NCI-H526 treated with DMSO at 0.1 percent for 48 hours (cell line): ENCODE measurements at regions not wholly inside any gene's neighbourhood (a gene's known extent, or its start where the extent isn't known, plus 50 kb on each side); places are given as distances from the start of the nearest gene placed in this dataset.
A peak's percentile ranks its signal among the peaks of the same experiment; 100 is the strongest.

ENCODE experiments used
- DNase-seq: peaks from one replicate; lab custom pipeline; 2025; lab: John Stamatoyannopoulos, UW

DNA sequence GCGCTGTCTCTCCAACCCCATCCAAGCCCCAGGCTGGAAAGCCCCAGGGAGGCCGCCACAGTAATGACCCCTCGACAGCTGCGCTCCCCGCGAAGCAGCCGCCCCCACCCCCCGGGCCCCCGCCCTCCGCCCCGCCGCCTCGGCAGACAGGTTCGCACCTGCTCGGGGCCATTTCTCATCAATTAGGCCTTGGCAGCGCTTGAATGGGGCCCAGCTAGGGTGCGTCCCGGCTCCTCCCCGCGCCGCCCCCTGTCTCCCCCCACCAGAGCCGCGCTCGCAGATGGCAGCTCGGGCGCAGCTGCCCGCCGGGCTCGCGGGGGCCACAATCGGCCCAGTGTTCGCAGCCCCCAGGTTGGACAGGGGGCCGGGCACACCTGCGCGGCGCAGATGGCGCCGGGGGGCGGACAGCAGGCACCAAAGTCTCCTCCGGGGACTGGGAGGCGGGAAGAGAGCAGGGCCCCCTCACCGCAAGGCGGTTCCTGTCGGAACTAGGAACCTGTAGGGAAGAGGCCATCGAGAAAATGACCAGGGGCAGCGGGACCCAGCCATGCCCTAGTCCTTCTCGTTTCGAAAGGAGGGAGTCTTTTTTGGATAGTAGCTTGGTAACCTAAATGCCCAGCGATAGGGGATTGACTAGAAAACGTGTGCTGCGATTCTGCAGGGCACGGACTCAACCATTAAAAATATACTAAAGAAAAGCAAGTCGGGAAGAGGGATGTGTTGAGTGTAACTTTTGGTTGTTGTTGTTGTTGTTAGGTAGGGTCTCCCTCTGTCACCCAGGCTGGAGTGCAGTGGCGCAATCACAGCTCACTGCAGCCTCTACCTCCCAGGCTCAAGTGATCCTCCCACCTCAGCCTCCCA, 83.2 kb upstream of the EYA2 start:
- DNase-seq: peak; percentile 65

- peak; percentile 34 for DNase-seq
Observed at GRCh38 chr20:46814366-46815232, 80.0 kb upstream of the EYA2 start.

DNA sequence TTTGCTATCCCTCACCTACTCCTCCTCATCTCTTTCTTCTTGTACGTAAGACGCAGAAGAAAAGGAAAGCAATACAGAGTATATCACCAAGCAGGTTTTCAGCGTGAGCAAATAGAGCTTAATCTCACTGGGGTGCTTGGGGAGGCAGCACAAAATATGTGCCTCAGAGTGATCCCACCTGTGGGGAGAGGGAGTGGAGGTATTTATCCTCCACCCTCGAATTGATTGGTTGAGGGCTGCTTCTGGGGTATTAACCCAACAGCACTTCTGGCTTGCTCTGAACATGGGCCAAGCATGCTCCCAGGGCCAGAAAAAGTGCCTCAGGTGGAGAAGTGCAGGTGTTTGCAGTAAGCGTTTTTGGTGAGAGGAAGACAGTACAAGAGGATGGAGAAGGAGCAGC, 78.5 kb upstream of the EYA2 start:
- no peak for DNase-seq

DNA sequence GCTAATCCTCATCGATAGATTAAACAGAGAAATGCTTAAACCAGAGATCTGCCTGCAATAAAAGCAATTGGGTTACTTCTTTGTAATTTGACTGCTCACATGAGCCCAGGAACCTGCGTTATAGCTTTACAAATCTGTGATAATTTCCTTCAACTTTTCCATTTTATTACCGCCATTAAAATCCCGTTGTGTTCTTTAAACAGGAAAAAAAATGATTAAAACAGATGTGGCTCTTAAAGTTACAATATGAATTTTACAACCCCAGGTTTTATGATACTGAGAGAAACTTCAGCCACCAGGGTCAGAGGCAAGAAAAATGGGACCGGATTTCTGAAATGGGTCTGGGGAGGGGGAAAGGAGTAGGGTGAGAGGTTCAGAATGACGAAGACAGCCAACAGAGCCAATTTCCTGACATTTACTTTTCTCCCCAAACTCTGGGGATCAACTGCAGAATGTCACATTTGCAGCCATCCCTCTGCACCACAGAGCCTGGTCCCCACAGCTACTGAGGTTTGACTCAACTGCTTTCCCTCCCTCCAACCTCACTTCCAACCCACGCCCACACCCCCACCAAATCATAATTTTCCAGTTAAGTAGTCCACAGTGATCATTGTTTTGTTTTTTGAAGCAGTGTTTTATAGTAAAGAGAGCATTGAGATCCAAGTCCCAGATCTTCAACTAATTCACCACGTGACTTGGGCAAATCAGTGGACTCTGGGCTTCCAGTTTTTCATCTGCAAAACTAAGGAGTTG, 77.6 kb upstream of the EYA2 start:
- no peak for DNase-seq

DNA sequence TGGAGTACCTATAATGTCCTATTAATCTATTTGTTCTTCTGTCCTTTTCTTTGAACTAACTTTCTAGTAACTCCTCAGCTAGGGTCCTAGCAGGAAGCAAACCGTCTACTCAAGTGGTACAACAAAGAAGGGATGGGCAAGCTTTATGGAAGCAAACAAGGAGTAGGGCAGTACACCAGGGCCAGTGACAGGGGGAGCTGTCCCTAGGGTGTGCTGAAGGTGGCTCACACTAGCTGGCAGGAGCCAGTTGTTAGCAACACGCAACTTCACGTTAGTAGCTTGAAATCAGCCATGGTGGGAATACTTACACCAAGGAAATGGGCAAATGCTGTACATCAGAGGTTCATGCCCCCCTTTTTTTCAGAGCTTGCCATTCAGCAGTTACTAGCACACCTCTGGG, 74.0 kb upstream of the EYA2 start:
- no peak for DNase-seq

GRCh38 chr20:46823271-46823751, 71.3 kb upstream of the EYA2 start:
- DNase-seq: no peak

GRCh38 chr20:46823753-46824152, 70.9 kb upstream of the EYA2 start:
- no peak for DNase-seq

- DNase-seq: no peak
Observed at GRCh38 chr20:46826343-46826984, 68.2 kb upstream of the EYA2 start.

DNA sequence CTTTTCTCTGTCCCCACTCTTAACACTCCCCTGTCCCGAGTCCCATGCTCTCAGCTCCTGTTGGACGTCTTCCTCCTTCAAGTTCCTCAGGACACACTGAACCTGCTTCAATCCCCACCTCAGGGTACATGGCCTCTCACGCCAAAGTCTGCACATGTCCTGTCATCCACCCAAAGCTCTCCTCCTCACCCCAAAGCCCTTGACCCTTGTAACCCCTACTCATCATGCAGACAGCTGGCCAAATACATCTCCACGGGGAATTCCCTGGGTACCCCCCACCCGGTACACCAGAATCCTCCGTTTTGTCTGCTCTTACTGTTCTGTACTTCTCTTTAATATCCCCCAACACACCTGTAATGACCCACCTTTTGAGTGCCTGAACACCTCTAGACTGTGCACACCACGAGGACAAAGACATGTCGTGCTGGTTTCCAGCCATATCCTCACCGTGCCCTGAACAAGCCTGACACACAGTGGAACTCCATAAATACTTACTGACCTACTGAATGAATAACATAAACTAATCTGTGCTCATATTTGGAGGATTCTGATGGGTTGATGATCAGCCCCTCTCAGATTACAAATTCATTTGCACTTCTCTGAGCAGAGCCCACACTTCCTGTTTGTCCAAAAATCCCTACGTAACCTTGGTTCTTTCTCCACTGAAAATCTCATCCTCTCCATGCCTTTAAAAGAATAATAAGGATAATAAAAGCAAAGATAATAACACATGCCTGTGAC, 66.8 kb upstream of the EYA2 start:
- DNase-seq: no peak

DNA sequence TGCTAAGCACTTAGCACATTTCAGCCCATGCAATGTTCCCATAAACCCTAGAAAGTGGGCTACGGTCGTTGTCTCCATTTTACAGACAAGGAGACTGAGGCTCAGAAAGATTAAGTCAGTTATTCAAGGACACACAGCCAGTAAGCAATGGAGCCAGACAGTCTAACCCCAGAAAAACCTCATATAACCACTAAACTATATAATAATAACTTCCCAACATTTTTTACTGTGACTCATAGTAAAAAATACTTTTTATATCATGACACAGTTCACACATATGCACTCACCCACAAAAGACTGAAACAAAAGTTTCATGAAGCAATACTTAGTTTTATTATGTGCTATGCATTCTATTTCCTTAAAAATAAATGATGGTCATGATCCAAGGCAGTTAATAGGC, 66.2 kb upstream of the EYA2 start:
- no peak for DNase-seq

- DNase-seq: no peak
Observed at GRCh38 chr20:46830886-46831632, 63.6 kb upstream of the EYA2 start.

DNA sequence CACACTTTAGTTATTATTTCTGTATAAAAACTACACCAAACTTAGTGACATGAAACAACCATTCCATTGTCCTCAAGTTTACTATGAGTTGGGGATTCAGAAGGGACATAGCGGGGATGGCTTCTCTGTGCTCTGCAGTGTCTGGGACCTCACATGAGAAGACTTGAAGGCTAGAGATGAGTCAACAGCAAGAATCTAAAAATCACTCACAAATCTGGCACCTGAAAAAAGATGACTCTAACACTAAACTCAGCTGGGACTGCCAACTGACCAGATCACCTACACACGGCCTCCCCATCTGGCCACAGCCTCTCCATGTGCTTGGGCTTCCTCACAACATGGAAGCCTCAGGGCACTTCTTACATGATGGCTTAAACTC, 63.0 kb upstream of the EYA2 start:
- DNase-seq: no peak

DNA sequence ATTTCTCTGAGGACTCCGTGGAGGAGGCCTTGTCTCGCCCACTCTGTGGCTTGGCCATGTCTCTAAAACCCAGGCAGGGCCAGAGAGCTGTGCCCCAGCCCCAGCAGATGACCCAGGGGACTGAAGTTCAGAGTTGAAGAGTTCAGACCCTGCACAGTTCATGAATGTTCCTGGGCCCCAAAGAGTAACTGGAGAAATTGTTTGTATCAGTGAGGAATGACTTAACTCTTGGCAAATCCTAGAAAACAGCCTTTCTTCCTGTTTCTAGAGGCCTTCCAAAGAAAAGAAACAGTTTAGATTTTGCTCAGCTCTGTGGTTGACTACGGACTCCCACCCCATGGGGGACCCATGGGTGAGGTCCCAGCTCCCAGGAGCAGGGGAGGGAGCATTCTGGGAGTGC, 62.1 kb upstream of the EYA2 start:
- no peak for DNase-seq

DNA sequence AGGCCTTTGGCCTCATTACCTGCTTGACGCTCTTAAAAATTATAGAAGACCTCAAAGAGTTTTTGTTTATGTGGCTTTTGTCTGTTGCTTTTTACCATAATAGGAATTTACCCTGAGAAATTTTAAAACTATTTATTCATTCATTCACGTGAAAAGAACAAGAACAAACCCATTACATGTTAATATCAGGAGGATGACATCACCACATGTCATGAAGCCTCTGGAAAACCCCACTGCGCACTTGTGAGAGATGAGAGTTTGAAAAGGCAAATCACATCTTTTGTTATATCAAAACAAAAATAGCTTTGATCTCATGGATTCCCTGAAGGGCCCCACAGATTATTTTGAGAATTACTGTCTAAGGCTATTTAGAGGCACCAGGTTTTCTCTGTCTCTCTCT, 61.3 kb upstream of the EYA2 start:
- DNase-seq: no peak

DNA sequence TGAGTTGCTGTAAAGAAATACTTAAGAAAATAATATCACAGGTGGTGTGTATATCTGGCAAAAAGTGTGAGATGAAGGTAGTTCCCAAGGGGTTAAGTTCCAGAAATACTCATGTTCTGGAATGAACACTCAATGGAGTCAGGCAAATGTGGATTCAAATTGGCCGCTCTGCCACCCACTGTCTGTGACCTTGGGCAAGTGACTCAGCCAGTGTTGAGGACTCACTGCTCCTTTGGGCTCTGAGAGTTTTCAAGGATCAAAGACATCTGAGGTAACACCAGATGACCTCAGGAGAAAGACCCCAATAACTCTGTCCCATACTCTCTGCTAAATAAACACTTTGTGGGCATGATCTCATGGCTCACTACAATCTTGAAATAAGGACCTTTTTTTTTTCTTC, 59.2 kb upstream of the EYA2 start:
- peak; percentile 57 for DNase-seq

GRCh38 chr20:46837083-46837482, 57.6 kb upstream of the EYA2 start:
- no peak for DNase-seq

- peak; percentile 19 for DNase-seq
Observed at GRCh38 chr20:46838011-46838410, 56.6 kb upstream of the EYA2 start.

- DNase-seq: no peak
Observed at GRCh38 chr20:46840054-46840729, 54.5 kb upstream of the EYA2 start.
